CD14-positive monocyte (primary cell): ENCODE measurements at regions not wholly inside any gene's neighbourhood (a gene's known extent, or its start where the extent isn't known, plus 50 kb on each side); places are given as distances from the start of the nearest gene placed in this dataset.

ENCODE experiments used
- DNase-seq, 3 donors: peaks; one replicate each; pipeline ENCODE4 v3.0.0-alpha.2; 2011 to 2022
- H2AFZ ChIP-seq: 2 replicates; pipeline ENCODE4 v1.6.0; 2012; ENCODE audit warnings: mild to moderate bottlenecking, low read depth, low read length, inconsistent platforms; ENCODE audit not compliant: insufficient read depth, poor library complexity, severe bottlenecking
- H3K27ac ChIP-seq, 2 donors: 1 replicate in 1 of 2; 2 replicates in 1 of 2; pipeline ENCODE4 v1.5.1; 2012 to 2013; ENCODE audit warnings: low read length in 2 of 2, control low read depth in 1 of 2, inconsistent platforms in 1 of 2, low read depth in 1 of 2, mild to moderate bottlenecking in 1 of 2
- H3K27me3 ChIP-seq, 2 donors: one replicate each; pipeline versions ENCODE4 v1.6.0 to v1.6.1; 2011 to 2013; ENCODE audit warnings: low read length in 2 of 2; ENCODE audit not compliant: control insufficient read depth in 2 of 2, insufficient read depth in 2 of 2
- H3K36me3 ChIP-seq, 2 donors: replicated peaks in 1 of 2; 1 replicate in 1 of 2; 2 replicates in 1 of 2; pipeline versions ENCODE4 v1.5.1 to v1.6.1; 2012 to 2013; ENCODE audit warnings: low read length in 2 of 2, control low read depth in 1 of 2, inconsistent platforms in 1 of 2, mild to moderate bottlenecking in 1 of 2; ENCODE audit not compliant: insufficient read depth in 2 of 2, control insufficient read depth in 1 of 2
- H3K4me1 ChIP-seq, 2 donors: 1 replicate in 1 of 2; 2 replicates in 1 of 2; pipeline versions ENCODE4 v1.5.1 to v1.6.1; 2012 to 2013; ENCODE audit warnings: low read length in 2 of 2, control low read depth in 1 of 2, inconsistent platforms in 1 of 2, mild to moderate bottlenecking in 1 of 2, moderate library complexity in 1 of 2; ENCODE audit not compliant: insufficient read depth in 2 of 2, control insufficient read depth in 1 of 2
- H3K4me2 ChIP-seq: replicated peaks from 2 replicates; pipeline ENCODE3; 2012; ENCODE audit warnings: low read length, moderate library complexity, mild to moderate bottlenecking; ENCODE audit not compliant: poor library complexity, severe bottlenecking; ENCODE audit errors: extremely low read depth
- H3K4me3 ChIP-seq, 3 experiments: fragments of 200-600 bp in 1 of 3; sonication (generic) in 1 of 3; replicated peaks in 1 of 3; 1 replicate in 2 of 3; 2 replicates in 1 of 3; pipeline ENCODE4 v1.5.1; 2011 to 2013; ENCODE audit warnings: low read length in 3 of 3, mild to moderate bottlenecking in 3 of 3, control low read depth in 2 of 3, low read depth in 2 of 3, inconsistent platforms in 1 of 3, moderate library complexity in 1 of 3
- H3K79me2 ChIP-seq: 2 replicates; pipeline ENCODE4 v1.6.0; 2012; ENCODE audit warnings: mild to moderate bottlenecking, control low read depth, inconsistent platforms, low read length, moderate library complexity; ENCODE audit not compliant: insufficient read depth
- H3K9ac ChIP-seq: 2 replicates; pipeline ENCODE4 v1.6.0; 2017; ENCODE audit warnings: low read length, mild to moderate bottlenecking; ENCODE audit not compliant: insufficient read depth, poor library complexity, severe bottlenecking
- H3K9me3 ChIP-seq, 2 donors: replicated peaks in 1 of 2; 1 replicate in 1 of 2; 2 replicates in 1 of 2; pipeline versions ENCODE4 v1.5.1 to v1.6.1; 2012 to 2013; ENCODE audit warnings: low read length in 2 of 2, control low read depth in 1 of 2; ENCODE audit not compliant: control insufficient read depth in 1 of 2, insufficient read depth in 1 of 2
- H4K20me1 ChIP-seq: 2 replicates; pipeline ENCODE4 v1.6.0; 2012; ENCODE audit warnings: mild to moderate bottlenecking, low read length, control low read depth, moderate library complexity; ENCODE audit not compliant: insufficient read depth
- H3K27ac Mint-ChIP-seq, 7 donors: one replicate each; pipeline ENCODE4 v1.8.0; 2020; ENCODE audit warnings: mild to moderate bottlenecking in 7 of 7, mixed read lengths in 7 of 7, moderate library complexity in 6 of 7, inconsistent platforms in 2 of 7
- H3K27me3 Mint-ChIP-seq, 3 donors: one replicate each; pipeline ENCODE4 v1.8.0; 2021 to 2022; ENCODE audit warnings: low read depth in 3 of 3, mild to moderate bottlenecking in 3 of 3, mixed read lengths in 3 of 3, moderate library complexity in 3 of 3, inconsistent platforms in 1 of 3
- H3K36me3 Mint-ChIP-seq, 2 donors: one replicate each; pipeline ENCODE4 v1.8.0; 2020; ENCODE audit warnings: mixed read lengths in 2 of 2, inconsistent platforms in 1 of 2, mild to moderate bottlenecking in 1 of 2
- H3K4me1 Mint-ChIP-seq: one replicate; pipeline ENCODE4 v1.8.0; 2020; ENCODE audit warnings: mild to moderate bottlenecking, mixed read lengths
- H3K4me3 Mint-ChIP-seq, 2 donors: one replicate each; pipeline ENCODE4 v1.8.0; 2020; ENCODE audit warnings: mild to moderate bottlenecking in 2 of 2, mixed read lengths in 2 of 2, moderate library complexity in 1 of 2
- H3K9me3 Mint-ChIP-seq, 7 donors: one replicate each; pipeline ENCODE4 v1.8.0; 2020 to 2022; ENCODE audit warnings: mixed read lengths in 7 of 7, mild to moderate bottlenecking in 6 of 7, moderate library complexity in 6 of 7, inconsistent platforms in 2 of 7
- CTCF ChIP-seq: fragments of 200-600 bp; IDR thresholded peaks from one replicate; pipeline ENCODE4 v1.8.0; 2022; ENCODE audit warnings: antibody characterized with exemption, mild to moderate bottlenecking
- WGBS: methylation state at CpG from one replicate; pipeline ENCODE4 v1.1.5; 2013; ENCODE audit warnings: missing lambda C conversion rate; ENCODE audit not compliant: insufficient coverage; 5-methylcytosine and 5-hydroxymethylcytosine counted together
- intact Hi-C, 2 donors: fragments of 100-400 bp; cut with micrococcal nuclease; formaldehyde crosslinking; loops; one replicate each; pipeline versions ENCODE4 v1.15.0 to v1.15.1; 2023

GRCh38 chr2:56502616-56503015 is 318.8 kb downstream of the CCDC85A start:
- TF ChIP-seq CTCF: no peak
- Mint-ChIP-seq H3K27me3 (no peaks in the 10 kb centered on the region), H3K4me3 (no peak overlapping the region), H3K9me3 (peaks cover 0 to 8% (median 1%) of the 10 kb centered on the region in 7 donors), H3K36me3 (no peaks in the 10 kb centered on the region), H3K27ac (no peak overlapping the region), H3K4me1 (no peaks in the 10 kb centered on the region)
- H2AFZ ChIP-seq: no peak overlapping the region
- no peak overlapping the region for H3K27ac ChIP-seq
- intact Hi-C loops: no loop called here
- peaks cover 0 to 4% of the 10 kb centered on the region in 2 donors for H3K9me3 ChIP-seq
- H3K27me3 ChIP-seq: no peaks in the 10 kb centered on the region
- H3K9ac ChIP-seq: no peak overlapping the region
- DNase-seq: no peak
- no CpG with 5 or more reads among the region's 2 CpGs for WGBS
- no peak overlapping the region for H3K4me2 ChIP-seq
- H3K4me3 ChIP-seq: no peak overlapping the region
- H4K20me1 ChIP-seq: no peaks in the 10 kb centered on the region
- no peaks in the 10 kb centered on the region for H3K4me1 ChIP-seq
- H3K79me2 ChIP-seq: no peaks in the 10 kb centered on the region
- H3K36me3 ChIP-seq: no peaks in the 10 kb centered on the region

GRCh38 chr2:56505885-56506284 is 322.1 kb downstream of the CCDC85A start:
- Histone ChIP-seq H2AFZ (no peak overlapping the region), H3K4me2 (no peak overlapping the region), H3K4me1 (no peaks in the 10 kb centered on the region), H3K79me2 (no peaks in the 10 kb centered on the region), H3K4me3 (no peak overlapping the region), H3K27me3 (no peaks in the 10 kb centered on the region), H3K9ac (no peak overlapping the region), H3K36me3 (no peaks in the 10 kb centered on the region), H4K20me1 (no peaks in the 10 kb centered on the region), H3K9me3 (peaks cover 0 to 4% of the 10 kb centered on the region in 2 donors), H3K27ac (no peak overlapping the region)
- Mint-ChIP-seq H3K27ac (no peak overlapping the region), H3K4me3 (no peak overlapping the region), H3K36me3 (no peaks in the 10 kb centered on the region), H3K27me3 (no peaks in the 10 kb centered on the region), H3K9me3 (peaks cover 0 to 12% (median 6%) of the 10 kb centered on the region in 7 donors), H3K4me1 (no peaks in the 10 kb centered on the region)
- intact Hi-C loops: no loop called here
- no CpG with 5 or more reads among the region's 3 CpGs for WGBS
- TF ChIP-seq CTCF: no peak
- DNase-seq: no peak
